NCI-H1417 treated with DMSO at 0.1 percent for 48 hours (cell line): ENCODE measurements at regions not wholly inside any gene's neighbourhood (a gene's known extent, or its start where the extent isn't known, plus 50 kb on each side); places are given as distances from the start of the nearest gene placed in this dataset.
"Not testable (repeated sequence)": the region's sequence is repeated elsewhere in the genome, so short reads cannot be mapped to it uniquely, and the experiment has no call there.

Source experiments
- DNase-seq: peaks from one replicate; lab custom pipeline; 2025; lab: John Stamatoyannopoulos, UW

GRCh38 chrX:109878236-109878635 lies 124.7 kb upstream of the TMEM164 start:
- no peak for DNase-seq

GRCh38 chrX:109879991-109880390 lies 122.9 kb upstream of the TMEM164 start:
- DNase-seq, result no peak

GRCh38 chrX:109880629-109881028 lies 122.3 kb upstream of the TMEM164 start:
- no peak for DNase-seq

- no peak for DNase-seq
These were observed 116.7 kb upstream of the TMEM164 start for GRCh38 chrX:109886122-109886761.

DNA sequence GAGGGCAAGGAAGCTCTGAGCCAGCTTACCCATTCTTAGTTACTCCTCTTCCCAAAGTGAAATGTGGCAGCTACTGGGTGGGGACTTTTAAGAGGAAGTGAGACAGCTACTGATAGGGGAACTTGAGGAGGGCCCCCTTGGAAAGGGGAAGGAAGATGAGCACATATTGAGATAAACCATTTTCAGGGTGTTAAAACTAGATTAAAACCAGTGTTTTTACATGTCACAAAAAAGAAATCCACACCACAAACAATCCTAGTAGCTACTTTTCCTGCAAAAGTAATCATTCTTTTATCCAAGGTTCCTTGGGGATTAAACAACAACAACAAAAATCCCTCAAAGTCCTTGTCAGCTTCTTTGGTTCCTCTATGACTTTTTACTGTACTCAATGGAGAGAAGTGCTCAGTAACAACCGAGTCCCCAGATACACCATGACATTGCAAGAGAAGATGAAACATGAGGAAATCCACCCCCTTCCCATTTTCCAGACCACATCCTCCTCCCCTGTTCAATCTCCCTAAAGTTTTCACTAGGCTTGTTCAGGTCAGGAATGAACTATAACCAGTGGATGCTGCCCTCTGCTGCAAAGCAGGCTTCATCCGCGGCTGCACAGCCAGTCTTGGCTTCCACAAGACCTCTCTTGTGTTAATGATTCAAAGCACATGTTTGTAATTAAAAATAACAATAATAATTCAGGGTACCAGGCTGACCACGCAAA lies 113.5 kb upstream of the TMEM164 start:
- DNase-seq, result no peak

GRCh38 chrX:109890300-109890699 lies 112.6 kb upstream of the TMEM164 start:
- no peak for DNase-seq

DNA sequence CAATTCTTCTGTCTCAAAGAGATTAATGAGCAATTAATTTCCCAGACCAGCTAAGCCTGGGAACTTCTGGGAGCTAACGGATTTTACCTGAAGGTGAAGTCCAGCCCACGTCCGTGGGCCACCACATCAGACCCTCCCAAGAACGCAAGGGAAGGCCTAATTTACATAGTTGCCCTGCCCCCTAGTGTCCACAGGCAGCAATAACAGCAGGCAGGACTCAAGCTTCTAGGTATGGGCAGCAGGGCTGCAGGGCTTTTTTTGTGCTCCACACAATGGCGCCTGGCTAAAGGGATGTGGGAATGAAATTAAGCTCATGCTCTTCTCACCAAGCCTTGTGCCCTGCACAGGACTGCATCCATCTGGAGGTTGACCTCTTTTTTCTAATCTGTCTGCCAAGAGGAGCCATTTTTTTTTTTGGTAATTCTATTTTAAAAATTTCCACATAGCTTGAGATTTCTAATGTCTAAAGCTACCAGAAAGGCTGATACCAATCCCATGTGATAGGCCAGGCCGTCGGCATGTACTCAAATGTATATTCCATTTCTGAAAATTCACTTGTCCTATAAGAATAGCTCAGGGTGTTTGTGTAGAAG lies 111.9 kb upstream of the TMEM164 start:
- DNase-seq, result peak; percentile 30

- not testable (repeated sequence) for DNase-seq
These were observed 106.9 kb upstream of the TMEM164 start for GRCh38 chrX:109896024-109896423.

GRCh38 chrX:109902665-109903064 lies 100.2 kb upstream of the TMEM164 start:
- DNase-seq, result no peak

- peak; percentile 11 for DNase-seq
These were observed 91.9 kb upstream of the TMEM164 start for GRCh38 chrX:109911046-109911445.

GRCh38 chrX:109912993-109913392 lies 89.9 kb upstream of the TMEM164 start:
- not testable (repeated sequence) for DNase-seq

DNA sequence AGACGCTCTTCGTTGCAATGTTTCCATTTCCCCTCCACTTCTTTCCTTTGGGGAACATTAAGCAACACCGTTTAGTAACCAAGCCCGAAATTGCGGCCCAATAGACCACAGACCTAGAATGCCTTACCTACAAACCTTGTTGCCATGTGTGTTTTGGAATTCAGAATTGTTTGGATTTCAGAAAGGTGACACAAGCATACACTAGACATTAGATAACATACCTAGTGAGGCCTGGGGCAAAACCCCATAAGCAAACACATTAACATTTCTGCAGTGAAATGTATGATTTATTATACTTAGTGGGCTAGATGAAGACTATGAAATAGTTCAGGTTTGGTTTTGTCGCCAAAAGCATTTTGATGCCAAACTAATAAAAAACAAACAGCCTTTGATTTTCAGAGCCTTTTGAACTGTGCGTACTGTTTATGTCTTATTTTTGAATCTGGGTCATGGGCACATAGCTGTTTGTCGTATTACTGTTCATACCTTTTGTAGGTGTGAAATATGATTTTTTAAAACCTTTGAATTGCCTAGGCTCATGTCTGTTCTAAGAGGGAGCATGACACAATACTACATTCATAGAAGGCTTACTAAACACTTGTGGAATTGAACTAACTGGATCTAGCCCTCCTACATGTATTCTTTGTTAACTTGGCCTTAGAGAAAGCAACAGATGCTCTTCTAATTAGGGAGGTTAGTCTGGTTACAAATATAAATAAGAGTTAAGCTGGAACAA lies 88.6 kb upstream of the TMEM164 start:
- no peak for DNase-seq

DNA sequence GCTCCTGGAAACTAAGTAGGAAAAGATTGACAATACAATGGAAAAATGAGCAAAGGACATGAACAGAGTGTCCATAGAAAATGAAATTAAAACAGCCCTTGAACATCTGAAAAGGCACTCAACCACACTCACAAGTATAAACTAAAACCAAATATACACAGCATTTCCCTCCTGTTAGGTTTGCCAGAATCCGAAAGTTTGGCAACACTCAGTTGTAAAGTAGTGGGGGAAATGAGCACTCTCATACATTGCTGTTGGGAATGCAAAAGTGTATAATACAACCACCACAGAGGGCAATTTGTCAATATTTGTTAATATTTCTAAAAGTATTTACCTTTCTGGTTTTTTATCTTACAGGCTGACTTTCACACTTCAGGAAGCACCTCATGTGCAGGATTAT lies 84.2 kb upstream of the TMEM164 start:
- no peak for DNase-seq

- no peak for DNase-seq
These were observed 82.6 kb upstream of the TMEM164 start for GRCh38 chrX:109920325-109920724.

GRCh38 chrX:109920868-109921267 lies 82.0 kb upstream of the TMEM164 start:
- no peak for DNase-seq

- DNase-seq, result no peak
These were observed 80.7 kb upstream of the TMEM164 start for GRCh38 chrX:109922190-109922589.

- DNase-seq, result not testable (repeated sequence)
These were observed 77.9 kb upstream of the TMEM164 start for GRCh38 chrX:109925003-109925402.

- no peak for DNase-seq
These were observed 77.3 kb upstream of the TMEM164 start for GRCh38 chrX:109925656-109926055.

DNA sequence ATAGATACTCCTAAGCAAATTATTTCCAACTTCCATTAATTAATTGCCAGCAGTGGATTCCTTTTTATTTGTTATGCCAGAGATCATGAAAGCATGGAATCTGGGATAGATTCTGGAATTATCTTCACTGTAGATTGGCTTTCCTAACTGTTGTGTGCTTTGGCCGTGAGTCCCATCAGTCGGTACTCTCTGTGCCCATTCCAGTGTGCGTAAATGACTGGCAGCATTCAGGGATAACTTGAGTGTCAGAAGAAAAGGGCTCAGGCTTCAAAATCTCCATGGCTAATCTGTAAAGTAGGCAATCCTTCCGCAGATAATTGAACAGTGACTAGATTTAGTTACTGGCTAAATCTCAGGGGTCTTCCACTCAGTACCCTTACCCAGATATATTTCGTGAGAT lies 76.8 kb upstream of the TMEM164 start:
- no peak for DNase-seq

GRCh38 chrX:109926743-109927662 lies 75.9 kb upstream of the TMEM164 start:
- DNase-seq, result no peak

DNA sequence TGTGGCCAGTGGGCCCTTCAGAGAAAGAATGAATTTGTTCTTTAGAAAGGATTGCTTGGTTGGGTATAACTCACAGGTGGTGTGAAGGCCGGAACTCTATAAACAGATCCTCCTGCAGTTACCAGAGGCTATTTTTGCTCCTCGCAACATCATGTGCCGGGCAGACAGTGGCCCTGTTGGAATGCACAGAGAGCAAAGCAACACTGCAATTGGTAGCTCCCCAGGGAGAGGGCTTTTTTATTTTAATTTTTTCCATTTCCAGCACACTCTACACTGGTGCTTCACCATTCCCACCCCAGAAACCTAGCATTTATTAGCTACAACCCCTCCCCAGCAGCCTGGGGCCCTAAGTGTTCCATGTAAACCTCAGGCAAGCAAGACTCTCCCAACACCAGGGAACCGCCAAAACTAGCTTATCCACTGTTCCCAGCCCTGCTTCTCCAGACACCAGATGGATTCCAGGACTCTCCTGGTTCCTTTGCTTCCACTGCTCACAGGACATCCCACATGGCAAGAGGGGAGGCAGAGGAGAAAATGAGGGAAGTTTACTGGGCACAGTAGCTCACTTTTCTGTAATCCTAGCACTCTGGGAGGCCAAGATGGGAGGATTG lies 75.1 kb upstream of the TMEM164 start:
- no peak for DNase-seq
